ENCODE measurements at regions not wholly inside any gene's neighbourhood (a gene's known extent, or its start where the extent isn't known, plus 50 kb on each side); places are given as distances from the start of the nearest gene placed in this dataset.

DNA sequence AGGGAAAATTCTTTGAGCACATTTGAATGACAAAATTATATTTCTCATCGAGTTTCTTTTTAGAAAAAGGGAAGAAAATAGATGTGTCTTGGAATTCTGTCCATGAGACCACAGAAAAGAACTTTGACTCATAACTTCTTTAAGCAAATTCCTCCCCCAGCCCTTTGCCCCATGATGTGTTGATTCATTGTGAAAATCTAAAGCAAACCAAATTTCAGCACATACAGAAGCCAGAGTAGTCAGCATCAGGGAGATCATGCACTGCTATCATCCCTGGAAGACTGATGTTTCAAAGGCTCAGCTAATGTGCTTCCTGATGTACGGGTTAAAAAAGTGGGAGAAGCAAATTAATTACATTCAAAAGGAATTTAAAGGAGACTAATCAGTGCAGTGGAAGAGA is 159.7 kb downstream of the FAT3 start:
- no peak for DNase-seq (ENCODE audit: low read depth, low spot score)

DNA sequence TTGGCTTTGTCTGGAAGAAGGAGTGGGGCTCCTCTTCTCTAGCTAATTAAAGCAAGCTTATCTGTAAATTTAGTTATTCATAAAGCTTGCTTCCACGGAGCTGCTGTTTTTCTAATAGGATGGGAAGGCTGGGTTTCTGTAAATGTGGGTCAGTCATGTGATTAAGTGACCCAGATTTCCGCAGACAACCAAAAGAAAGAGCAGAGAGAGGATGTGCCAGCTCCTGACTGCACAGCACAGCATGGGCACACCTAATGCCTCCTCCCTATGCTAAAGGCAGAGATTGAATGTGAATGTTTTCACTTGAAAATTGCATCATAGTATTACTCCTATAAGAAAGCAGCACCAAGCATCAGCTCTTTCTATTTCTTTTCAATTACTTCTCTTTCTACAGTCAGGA is 160.2 kb downstream of the FAT3 start:
- no peak for DNase-seq (ENCODE audit: low read depth, low spot score)

DNA sequence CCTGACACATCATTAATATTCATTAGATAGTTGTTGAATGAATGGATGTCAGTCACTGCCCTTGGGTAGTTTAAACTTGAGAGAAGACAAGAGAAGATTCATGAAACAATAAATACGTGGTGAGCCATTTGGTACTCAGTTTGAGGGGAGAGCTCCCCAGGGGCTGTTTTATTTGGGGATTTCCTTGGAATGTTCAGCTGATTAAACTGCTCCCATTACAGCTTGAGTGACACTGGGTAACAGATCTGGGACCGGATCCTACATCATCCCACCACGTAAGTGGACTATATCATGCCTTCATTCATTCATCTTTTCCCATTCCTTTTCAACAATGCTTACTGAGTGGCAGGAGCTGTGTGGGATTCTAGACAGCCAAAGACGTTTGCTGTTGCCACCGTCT is 162.0 kb downstream of the FAT3 start:
- DNase-seq (ENCODE audit: low read depth, low spot score): no peak

DNA sequence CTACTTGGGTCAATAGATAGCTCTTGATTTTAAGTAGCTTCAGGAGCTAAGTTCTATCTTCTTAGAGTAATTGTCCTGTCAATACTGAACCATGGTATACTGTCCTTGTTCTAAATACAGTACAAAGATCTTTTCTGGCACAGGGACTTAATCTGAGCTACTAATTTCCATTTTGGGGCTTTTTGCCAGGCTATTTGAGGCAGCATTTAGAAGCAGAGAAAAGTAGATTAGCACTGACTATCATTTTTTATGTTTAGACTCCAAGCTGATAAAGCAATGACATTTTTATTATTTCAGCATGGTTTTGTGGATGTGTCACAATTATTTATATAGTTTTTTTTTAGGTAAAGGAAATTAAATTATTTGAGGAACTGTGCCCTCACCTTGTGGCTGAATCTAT is 163.2 kb downstream of the FAT3 start:
- DNase-seq (ENCODE audit: low read depth, low spot score): no peak

DNA sequence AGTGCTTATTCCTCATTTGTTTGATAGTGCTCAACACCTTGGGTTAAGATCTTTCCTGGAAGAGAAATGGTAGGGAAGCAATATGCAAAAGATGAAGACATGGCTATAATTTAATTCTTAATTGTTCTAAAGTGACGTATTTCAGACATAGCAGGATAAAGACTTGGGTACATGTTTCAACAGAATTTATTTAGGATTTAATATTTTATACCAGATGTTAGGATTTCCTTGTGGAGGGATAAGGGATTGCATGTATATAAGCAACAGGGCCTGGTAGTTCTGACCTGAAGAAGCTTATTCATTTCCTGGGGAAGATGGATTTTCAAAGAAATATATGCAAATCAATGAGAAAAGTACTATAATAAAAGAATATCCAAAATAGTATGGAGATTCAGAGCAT is 163.8 kb downstream of the FAT3 start:
- DNase-seq (ENCODE audit: low read depth, low spot score): no peak

DNA sequence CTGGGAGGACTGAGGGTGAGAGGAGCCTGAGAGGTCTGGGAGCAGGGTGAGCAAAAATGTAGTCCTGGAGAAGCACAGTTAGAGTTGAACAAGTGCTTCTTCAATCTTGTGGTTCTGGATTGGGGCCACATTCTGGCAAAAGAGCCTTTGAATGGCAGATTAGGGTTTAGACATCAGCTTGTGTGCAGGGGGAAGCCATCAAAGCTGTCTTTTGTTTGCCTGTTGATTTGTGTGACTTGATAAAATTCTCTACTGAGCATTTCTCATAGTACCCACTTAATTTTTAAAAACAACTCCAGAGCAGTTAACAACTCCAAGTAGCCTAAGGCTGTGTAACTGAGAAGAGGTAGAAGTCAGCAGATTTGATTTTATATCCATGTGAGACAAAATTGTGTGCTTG is 166.2 kb downstream of the FAT3 start:
- no peak for DNase-seq (ENCODE audit: low read depth, low spot score)

DNA sequence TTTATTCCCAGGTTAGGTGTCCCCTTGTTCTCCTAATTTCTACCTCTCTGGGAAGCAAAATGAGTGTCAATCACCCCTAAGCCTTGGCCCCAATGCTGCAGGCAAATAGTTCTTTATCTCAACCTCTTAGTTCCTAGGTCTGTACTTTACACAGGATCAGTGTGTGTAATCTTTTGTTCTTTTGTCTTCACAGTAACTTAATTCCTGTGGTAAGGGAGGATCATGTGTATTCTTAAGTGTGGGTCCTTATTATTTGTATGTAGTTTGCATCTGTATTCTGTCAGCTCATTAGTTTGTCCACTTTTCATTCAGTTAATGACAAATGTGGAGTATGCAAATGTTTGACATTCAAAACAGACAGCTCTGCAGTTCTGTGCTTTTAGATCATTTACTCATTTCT is 166.7 kb downstream of the FAT3 start:
- no peak for DNase-seq (ENCODE audit: low read depth, low spot score)

DNA sequence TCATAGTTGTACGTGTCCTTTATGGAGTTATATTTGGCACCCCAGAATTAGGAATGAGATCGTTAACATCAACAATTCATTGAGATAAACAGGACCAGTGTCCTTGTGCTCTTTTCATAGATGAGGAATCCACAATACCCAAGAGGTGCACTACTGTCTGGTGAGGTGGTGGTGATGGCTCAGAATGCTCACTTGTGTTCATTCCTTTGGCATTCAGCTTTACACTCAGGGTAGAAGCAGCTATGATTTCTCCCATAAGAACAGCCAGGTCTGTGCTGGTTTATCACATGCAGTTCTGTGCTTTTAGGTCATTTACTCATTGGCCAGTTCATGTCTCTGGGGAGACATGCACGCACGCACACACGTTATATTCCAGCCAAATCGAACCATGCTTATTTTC is 167.2 kb downstream of the FAT3 start:
- no peak for DNase-seq (ENCODE audit: low read depth, low spot score)

DNA sequence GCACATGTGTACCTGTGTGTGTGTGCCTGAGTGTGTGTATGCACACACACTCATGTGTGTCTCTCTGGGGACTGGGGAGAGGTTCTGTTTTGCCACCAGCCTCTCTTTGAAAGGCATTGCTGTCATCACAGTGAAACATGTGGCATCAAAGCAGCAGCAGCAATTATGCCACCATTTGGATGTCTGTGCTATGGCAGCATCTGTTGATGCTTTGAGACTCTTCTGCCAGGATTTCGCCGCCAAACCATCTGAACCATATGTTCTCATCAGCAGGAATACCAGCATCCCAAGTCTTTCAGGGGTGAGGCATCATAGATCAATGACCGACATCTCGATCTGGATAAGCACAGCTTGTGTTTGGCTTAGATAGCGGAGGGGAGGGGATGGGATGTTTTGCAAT is 168.6 kb downstream of the FAT3 start:
- DNase-seq (ENCODE audit: low read depth, low spot score): no peak

DNA sequence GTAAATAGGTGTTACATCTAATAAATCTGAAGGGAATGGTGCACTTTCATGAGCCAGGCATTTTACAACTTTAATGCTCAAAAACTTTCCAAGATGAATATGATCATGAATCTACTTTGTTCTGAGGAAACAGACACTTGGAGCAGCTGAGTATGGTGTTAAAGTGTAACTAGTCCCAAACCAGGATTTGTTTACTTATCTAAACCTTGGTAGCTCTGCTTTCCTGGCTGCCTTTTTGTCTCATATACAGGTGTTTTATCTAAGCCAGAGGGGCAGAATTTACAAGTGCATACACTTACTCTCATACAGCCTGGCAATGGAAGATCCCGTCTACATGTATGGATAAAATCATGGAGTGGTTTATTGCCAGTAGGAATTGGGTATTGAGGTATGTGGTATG is 171.5 kb downstream of the FAT3 start:
- no peak for DNase-seq (ENCODE audit: low read depth, low spot score)

DNA sequence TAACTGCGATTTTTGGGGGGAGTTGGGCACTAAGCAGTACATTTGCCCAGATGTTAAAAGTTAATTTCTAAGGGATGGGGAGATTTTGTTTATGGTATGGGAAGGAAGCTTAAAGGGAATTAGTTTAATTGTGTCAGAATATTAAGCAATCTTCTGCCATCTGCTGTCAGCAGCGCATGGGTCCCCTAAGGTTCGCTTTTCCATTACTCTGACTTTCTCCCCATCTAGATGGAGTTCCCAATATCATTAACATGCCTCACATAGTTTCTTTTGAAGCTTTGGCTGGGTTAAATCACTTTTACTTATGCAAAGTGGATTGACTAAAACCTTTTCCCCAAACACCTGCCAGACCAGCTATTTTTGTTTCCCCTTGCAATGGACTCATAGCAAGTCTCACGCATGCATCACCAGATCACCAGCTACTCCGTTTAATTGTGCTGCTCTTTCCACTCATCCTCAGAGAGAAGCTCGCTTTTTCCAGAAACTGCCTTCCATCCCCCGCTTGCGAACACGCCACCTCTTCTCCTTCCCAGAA is 172.7 kb downstream of the FAT3 start:
- peak; percentile 23 for DNase-seq (ENCODE audit: low read depth, low spot score)

DNA sequence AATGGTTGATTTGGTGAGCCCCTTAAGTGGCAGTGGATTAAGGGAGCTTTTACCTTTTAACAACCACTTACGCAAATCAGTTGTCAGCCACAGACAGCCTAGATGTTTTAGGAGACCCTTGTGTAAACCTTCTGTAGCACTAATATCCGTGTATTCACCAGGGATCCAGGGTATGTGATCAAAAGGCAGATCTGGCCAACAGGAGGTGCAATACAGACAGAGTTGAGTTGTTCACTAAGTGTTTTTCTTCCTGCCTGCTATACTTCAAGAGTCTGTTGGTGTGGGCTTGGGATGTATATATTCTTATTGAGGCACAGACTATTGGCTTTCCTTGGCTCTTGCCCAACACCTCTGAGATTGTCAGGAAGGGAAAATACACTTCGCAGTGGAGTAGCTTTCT is 175.1 kb downstream of the FAT3 start:
- DNase-seq (ENCODE audit: low read depth, low spot score): no peak

DNA sequence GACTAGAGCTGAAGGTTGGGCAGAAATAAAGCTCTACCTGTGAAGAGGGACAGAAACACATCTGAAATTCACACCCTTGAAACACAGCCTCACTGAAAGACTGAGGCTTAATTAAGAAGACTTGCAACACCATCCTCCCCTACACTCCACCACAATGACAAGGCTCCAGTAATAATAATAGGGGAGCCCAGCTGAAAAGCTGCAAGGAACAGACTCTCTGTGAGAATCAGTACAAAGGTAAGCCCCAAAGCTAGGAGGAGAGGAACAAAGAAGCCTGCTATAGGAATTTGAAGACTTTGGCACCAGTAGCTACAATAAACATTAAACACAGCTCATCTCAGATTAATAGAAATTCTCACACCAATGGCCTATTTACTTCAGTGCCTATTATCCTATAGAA is 176.9 kb downstream of the FAT3 start:
- DNase-seq (ENCODE audit: low read depth, low spot score): no peak

DNA sequence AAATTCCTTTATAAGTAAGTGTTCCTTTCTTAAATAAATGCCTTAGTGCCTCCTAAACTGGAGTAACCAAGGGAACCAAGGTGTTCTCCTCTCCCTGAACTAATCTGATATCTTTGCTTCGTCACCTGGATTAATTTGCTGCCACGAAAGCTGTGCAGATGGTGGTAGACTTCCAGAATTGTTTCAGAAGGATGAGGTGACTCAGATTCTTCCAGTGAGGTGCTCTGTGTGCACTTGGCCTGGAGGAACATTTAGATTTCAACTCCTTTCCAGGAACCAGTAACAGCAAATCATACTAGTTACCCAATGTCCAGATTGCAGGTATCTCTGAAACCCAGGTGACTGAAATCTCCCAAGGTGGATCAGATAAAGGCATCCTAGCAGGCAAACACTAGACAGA is 181.9 kb downstream of the FAT3 start:
- no peak for DNase-seq (ENCODE audit: low read depth, low spot score)

DNA sequence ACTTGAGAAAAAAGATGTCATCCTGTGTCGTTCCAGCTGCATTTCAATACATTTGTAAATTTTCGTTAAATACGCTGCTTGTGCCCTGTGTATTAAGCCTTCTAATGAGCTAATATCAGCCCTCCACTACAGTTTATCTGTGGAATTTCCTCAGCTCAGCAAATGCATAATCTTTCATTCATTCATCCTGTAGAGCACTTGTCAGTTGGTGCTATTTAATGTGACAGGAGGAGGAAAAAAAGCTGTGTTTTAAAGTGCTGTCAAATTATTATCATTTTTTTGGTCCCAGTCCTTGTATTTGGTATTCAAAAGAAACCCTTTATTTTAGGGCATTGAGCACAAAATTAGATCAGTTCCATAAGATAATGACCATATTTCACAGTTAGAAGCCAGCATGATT is 184.7 kb downstream of the FAT3 start:
- no peak for DNase-seq (ENCODE audit: low read depth, low spot score)

DNA sequence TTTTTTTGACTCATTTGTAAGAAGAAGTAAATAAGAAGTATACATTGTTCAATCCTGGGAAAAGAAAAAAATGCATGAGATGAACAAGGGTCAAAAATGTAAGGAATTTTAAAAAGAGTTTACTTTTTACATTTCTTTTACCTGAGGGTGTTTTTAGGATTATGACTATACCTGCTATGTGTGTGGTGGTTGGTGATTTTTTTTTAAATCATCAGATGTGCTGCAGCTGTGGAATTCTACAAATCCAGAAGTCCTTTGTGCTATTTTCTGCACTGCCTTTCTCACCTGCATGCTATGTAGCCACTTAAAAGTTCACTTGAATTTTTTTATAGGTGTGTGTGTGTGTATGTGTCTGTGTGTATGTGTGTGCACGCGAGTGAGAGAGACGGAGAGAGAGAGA is 185.3 kb downstream of the FAT3 start:
- no peak for DNase-seq (ENCODE audit: low read depth, low spot score)

DNA sequence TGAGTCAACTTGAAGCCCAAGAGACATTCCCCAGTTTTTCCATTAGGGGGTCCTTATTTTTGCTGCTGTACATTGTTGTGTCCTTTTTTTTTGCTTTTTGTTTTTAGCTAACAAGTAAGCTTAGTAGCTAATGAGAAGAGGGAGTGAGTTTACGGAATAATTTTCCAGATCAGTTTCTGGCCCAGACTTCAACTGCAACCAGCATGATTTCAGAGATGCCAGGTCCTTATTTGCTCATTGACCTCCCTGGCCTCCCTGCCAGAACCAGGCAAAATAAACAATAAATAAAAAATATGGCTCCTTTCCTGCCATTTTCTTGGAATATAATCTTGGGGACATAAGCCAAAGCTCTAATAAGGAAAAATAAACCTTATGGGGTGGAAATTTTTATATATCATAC is 185.9 kb downstream of the FAT3 start:
- DNase-seq (ENCODE audit: low read depth, low spot score): no peak

DNA sequence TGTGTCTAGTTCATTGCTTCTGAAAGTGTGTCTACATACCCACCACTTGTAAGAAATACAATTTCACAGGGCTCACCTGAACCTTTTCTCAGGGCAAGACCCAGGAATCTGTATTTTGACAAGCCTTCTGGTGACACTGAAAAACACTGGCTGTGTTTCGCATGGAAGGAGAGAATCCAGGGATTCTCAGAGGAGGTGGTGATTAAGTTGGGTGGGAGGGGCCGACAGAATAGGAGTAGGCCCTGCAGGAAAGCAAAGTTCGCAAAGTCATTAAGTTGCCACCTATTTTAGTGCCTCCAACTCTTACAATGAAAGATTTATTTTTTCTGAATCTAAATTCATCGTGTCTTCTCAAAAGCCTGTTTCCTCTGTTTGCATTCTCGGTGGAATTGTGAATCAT is 186.8 kb downstream of the FAT3 start:
- DNase-seq (ENCODE audit: low read depth, low spot score): no peak

DNA sequence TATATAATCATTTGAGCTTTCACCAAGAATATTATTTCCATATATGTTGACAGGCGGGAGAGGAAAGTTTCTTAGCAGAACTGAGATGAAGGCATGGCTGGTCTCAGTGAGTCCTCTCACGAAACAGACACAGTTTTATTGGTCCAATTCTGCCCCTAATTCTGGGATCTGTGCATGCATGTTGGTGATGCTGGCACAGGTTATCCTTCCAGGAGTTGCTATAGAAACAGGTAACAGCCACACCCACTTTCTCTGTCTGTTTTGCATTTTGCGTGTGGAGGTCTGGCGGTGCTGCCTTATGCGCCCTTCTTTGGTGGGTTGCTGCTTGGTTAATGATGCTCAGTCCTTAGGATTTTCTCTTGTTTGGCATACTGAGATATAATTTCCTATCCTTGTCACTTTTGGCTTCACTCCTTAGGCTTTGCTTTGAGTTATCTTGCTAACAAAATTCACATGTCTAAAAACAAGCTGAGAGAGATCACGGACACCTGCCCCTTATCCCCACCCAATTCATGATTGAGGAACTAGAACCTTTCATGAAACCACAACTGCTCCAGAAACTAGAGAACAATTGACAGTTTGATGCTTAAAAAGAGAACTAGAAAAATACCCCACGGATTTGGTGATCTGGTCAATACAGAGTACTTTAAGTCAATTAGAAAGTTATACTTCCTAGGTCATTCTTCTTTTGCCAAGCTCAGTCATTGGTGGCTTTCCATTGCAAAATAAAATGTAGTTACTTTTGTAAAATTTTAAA is 189.3 kb downstream of the FAT3 start:
- no peak for DNase-seq (ENCODE audit: low read depth, low spot score)

DNA sequence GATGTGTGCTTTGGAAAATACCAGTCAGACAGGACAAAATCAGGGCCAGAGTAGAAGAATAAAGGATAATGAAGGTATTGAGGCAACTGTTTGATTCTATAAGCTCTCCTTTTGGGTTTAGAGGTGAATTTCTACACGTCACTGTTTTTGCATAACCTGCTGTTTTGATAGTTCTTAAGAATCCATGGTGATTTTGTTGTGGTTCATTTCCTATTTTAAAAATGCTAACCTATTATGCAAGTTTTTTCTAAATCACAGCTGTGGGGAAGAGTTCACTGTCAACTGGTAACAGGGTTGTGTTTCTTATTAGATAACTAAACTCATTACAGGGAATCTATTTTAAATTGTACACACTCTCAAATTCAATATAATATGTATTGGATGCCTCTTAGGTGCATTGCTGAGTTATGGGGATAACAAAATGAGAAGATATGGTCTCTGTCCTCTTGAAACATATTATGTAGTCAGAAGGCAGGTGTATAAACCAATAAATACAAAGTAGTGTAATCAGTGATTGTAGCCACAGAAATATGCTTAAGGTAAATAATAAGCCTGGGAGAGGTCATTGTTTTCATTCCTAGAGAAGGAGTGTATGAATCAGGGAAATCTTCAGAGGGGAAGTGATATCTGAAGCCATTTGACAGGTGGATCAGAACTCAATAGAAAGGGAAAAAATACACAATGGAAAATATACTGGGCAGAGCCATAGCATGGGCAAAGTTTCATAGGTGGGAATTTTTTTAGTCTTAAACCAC is 192.5 kb downstream of the FAT3 start:
- no peak for DNase-seq (ENCODE audit: low read depth, low spot score)

DNA sequence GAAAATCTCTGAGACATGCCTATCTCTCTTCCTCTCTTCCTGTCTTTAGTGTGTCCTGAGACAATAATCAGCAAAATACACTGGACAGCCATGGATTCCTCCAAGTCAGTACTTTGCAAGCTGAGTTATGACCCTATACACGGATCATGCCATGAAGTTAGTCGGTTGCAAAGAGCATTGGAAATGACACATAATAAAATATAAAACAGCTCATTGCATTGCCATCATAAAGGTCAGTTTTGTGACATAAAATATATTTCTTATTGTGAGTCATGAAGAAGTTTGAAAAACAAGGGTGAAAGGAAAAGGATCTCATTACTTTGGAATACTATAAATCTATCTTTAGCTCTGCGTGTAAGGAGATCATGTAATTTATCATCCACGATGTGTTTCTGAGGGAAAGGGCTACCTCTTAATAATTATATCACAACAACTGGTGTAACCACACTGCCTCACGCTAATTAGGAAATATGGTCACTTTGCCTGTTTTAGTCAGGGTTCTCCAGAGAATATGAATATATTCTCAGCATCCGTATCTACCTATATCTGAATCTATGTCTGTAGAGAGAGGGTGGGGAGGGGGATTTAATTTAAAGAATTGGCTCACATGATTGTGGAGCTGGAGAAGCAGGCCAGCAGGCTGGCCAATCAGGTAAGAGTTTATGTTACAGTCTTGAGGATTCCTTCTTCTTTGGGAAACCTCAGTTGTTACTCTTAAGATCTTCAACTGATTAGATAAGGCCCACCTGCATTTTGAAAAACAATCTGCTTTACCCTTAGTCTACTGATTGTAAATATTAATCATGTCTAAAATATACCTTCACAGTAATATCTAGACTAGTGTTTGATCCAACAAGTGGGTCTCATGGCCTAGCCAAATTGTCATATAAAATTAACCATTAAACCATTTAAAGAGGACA is 198.8 kb downstream of the FAT3 start:
- DNase-seq (ENCODE audit: low read depth, low spot score): no peak

DNA sequence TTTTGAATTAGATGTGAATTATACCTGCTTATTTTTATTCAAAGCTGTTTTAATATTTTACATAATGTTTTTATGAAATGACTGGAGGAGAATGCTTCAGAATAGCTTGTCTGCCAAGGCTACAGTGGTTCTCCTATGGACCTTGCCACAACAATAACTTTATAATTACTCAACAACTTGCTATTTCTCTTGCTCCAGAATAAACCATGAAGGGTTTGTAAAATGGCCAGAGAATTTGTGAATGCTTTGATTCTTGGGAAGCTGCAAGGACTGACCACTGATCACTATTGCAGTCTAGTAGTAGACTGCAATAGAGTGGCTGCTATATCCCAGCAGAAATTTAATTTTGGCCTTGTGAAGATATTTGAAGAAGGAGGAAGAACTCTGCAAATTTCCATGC is 199.7 kb downstream of the FAT3 start:
- no peak for DNase-seq (ENCODE audit: low read depth, low spot score)
